Esophagus squamous epithelium (tissue), 5 donors: ENCODE measurements at regions not wholly inside any gene's neighbourhood (a gene's known extent, or its start where the extent isn't known, plus 50 kb on each side); places are given as distances from the start of the nearest gene placed in this dataset.

ENCODE experiments used
- DNase-seq: peaks from one replicate; lab custom pipeline; 2025; lab: John Stamatoyannopoulos, UW
- H3K27ac ChIP-seq, 4 donors: fragments of 200-600 bp; sonication (generic); one replicate each; pipeline ENCODE4 v1.5.1; 2016 to 2019; ENCODE audit warnings: mild to moderate bottlenecking in 1 of 4
- H3K27me3 ChIP-seq, 4 donors: fragments of 200-600 bp; sonication (generic); 1 replicate in 3 of 4; 2 replicates in 1 of 4; pipeline versions ENCODE4 v1.5.1 to v1.6.0; 2017 to 2021; ENCODE audit warnings: antibody characterized with exemption in 1 of 4
- H3K36me3 ChIP-seq, 3 donors: fragments of 200-600 bp; sonication (generic); one replicate each; pipeline ENCODE4 v1.5.1; 2016 to 2019
- H3K4me1 ChIP-seq, 3 donors: fragments of 200-600 bp; sonication (generic); one replicate each; pipeline ENCODE4 v1.5.1; 2017 to 2019
- H3K4me3 ChIP-seq, 4 donors: fragments of 200-600 bp; sonication (generic); 1 replicate in 3 of 4; 2 replicates in 1 of 4; pipeline ENCODE4 v1.5.1; 2016 to 2019; ENCODE audit warnings: mild to moderate bottlenecking in 2 of 4, moderate library complexity in 1 of 4
- H3K9me3 ChIP-seq, 3 donors: fragments of 200-600 bp; sonication (generic); one replicate each; pipeline ENCODE4 v1.5.1; 2016 to 2019
- POLR2A ChIP-seq, 4 donors: fragments of 450-650 bp; IDR thresholded peaks; one replicate each; pipeline ENCODE4 v1.6.1; 2017; ENCODE audit warnings: antibody characterized with exemption in 4 of 4, mild to moderate bottlenecking in 4 of 4, moderate library complexity in 3 of 4
- WGBS, 2 donors: methylation state at CpG; one replicate each; pipeline ENCODE4 v1.1.5; 2018; 5-methylcytosine and 5-hydroxymethylcytosine counted together
- intact Hi-C: fragments of 100-400 bp; cut with DNase I; formaldehyde crosslinking; loops from one replicate; pipeline ENCODE4 v1.15.0; 2022
- TF ChIP-seq, protein P1 (sequence below), 6 experiments: fragments of 450-650 bp in 4 of 6; fragments of 200-600 bp in 2 of 6; sonication (generic) in 2 of 6; IDR thresholded peaks; one replicate each; pipeline ENCODE4 v1.5.1; 2016 to 2019; ENCODE audit warnings: antibody characterized with exemption in 6 of 6, mild to moderate bottlenecking in 4 of 6, moderate library complexity in 4 of 6
- donor health status: DM: yes; HTN: yes; CAD: no.

DNA sequence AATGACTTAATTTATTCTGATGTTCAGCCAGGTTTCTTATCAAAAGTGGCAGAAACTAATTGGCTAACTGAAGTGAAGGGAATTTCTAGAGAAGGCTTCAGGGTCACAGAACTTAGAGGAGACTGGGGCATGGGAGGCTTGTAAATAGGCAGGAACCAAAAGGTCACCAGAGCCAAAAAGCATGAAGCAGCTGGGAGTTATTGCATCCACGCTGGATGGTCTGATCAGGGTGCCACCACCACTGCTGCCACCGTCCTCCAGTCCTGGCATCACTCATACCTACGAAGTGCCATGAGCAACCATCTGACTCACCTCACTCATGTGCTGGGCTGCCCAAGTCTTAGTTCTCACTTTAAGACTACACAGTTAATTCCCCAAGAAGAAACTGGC lies 82.5 kb upstream of the DPH5 start:
- Histone ChIP-seq H3K27me3 (no peaks in the 10 kb centered on the region), H3K4me1 (no peaks in the 10 kb centered on the region), H3K36me3 (no peaks in the 10 kb centered on the region), H3K9me3 (no peaks in the 10 kb centered on the region), H3K27ac (no peak overlapping the region), H3K4me3 (no peak overlapping the region)
- no peak for TF ChIP-seq POLR2A (IDR thresholded peaks at IDR 0.05)
- TF ChIP-seq, protein P1, sequence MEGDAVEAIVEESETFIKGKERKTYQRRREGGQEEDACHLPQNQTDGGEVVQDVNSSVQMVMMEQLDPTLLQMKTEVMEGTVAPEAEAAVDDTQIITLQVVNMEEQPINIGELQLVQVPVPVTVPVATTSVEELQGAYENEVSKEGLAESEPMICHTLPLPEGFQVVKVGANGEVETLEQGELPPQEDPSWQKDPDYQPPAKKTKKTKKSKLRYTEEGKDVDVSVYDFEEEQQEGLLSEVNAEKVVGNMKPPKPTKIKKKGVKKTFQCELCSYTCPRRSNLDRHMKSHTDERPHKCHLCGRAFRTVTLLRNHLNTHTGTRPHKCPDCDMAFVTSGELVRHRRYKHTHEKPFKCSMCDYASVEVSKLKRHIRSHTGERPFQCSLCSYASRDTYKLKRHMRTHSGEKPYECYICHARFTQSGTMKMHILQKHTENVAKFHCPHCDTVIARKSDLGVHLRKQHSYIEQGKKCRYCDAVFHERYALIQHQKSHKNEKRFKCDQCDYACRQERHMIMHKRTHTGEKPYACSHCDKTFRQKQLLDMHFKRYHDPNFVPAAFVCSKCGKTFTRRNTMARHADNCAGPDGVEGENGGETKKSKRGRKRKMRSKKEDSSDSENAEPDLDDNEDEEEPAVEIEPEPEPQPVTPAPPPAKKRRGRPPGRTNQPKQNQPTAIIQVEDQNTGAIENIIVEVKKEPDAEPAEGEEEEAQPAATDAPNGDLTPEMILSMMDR (IDR thresholded peaks at IDR 0.05), result no peak
- intact Hi-C loops, result no loop called here
- no peak for DNase-seq
- 48 to 83% methylated on average over 3 of the region's 3 CpGs for WGBS, 2 donors

DNA sequence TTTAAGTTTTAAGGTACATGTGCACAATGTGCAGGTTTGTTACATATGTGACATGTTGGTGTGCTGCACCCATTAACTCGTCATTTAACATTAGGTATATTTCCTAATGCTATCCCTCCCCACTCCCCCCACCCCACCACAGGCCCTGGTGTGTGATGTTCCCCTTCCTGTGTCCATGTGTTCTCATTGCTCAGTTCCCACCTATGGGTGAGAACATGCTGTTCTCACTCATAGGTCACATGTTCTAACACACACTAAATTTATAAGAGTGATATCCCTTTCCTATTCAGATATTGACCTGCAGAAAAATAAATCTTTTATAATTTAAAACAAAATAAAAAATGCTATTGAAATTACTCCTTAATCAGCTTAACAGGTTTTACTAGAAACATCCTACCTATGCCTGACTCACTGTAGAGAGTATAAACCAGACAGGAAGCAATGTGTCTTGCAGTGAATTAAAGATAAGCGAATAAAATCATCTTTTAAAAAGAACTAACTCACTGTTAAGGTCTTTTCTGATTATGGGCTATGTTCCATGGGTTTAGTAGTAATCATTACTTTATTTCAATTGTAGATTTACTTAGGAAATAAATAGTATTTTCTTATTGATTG lies 82.0 kb upstream of the DPH5 start:
- no peak for TF ChIP-seq POLR2A (IDR thresholded peaks at IDR 0.05)
- TF ChIP-seq, protein P1 (IDR thresholded peaks at IDR 0.05), result no peak
- intact Hi-C loops, result no loop called here
- Histone ChIP-seq H3K4me3 (no peak overlapping the region), H3K27ac (no peak overlapping the region), H3K36me3 (no peaks in the 10 kb centered on the region), H3K4me1 (no peaks in the 10 kb centered on the region), H3K9me3 (no peaks in the 10 kb centered on the region), H3K27me3 (no peaks in the 10 kb centered on the region)
- no peak for DNase-seq
- WGBS, 2 donors, result 69 to 71% methylated on average over 2 of the region's 2 CpGs

DNA sequence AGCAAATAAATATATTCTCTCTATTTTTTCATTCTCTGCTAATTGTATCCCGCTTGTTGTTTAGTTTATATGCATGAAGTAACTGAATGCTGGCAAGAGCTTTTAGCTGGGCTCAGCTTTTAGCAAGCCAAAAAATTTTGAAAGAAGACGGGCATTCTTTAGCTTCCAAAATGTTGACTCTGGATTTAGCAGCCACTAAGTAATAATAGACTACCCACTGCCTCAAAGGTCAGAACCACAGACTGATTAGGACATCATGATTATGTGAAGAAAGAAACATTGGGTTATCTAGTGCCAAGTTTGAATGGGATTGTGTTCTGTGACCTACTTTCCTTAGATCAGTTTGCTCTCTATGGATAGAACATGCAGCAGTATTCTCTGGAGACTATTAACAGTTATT lies 80.3 kb upstream of the DPH5 start:
- intact Hi-C loops, result no loop called here
- H3K27ac ChIP-seq, result no peak overlapping the region
- TF ChIP-seq, protein P1 (IDR thresholded peaks at IDR 0.05), result no peak
- TF ChIP-seq POLR2A (IDR thresholded peaks at IDR 0.05), result no peak
- DNase-seq, result no peak
- H3K9me3 ChIP-seq, result no peaks in the 10 kb centered on the region
- H3K4me1 ChIP-seq, result no peaks in the 10 kb centered on the region
- H3K36me3 ChIP-seq, result no peaks in the 10 kb centered on the region
- H3K27me3 ChIP-seq, result no peaks in the 10 kb centered on the region
- WGBS, 2 donors, result 41 to 71% methylated on average over 2 of the region's 2 CpGs
- no peak overlapping the region for H3K4me3 ChIP-seq

DNA sequence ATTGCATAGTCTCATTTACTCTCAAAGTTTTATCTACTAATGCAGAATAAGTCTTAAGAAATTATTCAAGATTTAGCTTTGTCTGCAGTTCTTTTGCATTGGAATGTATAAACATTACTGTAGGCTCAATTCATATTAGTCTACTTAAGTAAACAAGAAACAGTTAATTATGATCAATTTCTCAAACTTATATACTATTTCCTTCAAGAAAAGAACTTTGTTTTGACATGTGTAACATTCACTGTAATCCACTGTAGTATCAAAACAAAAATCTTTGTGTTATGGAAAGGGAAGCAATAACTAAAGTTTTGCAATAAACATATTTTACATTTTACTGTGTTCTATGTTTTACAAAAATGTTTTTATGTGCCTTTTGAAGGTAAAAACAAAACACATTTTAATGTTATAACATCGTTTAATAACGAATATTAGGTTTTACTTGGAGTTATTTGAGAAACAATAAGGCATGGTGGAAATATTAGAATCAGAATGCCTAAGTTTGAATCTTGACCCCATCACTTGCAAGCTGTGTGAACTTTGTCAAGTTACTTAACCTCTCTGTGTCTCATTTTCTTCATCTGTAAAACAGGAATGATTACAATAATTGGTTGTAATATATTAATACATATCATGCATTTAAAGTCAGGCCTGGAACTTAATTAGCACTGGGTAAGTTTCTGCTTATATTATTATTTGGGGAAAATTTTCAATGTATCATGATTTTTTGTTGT lies 77.0 kb upstream of the DPH5 start:
- Histone ChIP-seq H3K27me3 (no peaks in the 10 kb centered on the region), H3K4me3 (no peak overlapping the region), H3K36me3 (no peaks in the 10 kb centered on the region), H3K4me1 (no peaks in the 10 kb centered on the region), H3K9me3 (no peaks in the 10 kb centered on the region), H3K27ac (no peak overlapping the region)
- intact Hi-C loops, result no loop called here
- DNase-seq, result no peak
- TF ChIP-seq, protein P1 (IDR thresholded peaks at IDR 0.05), result no peak
- TF ChIP-seq POLR2A (IDR thresholded peaks at IDR 0.05), result no peak
- 60 to 66% methylated on average over 2 of the region's 2 CpGs for WGBS, 2 donors

DNA sequence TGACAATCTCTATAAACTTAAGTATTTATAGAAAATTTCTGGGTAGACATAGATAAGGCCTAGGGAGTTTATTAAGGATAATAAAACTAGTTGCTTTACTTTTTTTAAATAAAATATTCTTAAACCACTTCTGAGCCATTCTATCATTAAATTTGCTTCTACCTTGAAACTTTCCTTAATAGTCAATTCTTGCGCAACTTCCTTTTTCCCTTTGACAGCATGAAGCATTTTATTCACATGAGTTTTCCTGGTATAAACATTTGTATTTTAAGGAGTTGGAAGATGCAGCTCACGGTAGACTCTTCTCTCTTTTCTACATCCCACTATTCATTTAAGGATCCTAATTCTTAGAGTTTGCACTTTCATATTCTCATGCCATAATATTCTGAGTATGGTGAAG lies 75.8 kb upstream of the DPH5 start:
- intact Hi-C loops, result no loop called here

More for the DNA sequence above, 75.8 kb upstream of the DPH5 start:
- Histone ChIP-seq H3K4me1 (no peaks in the 10 kb centered on the region), H3K36me3 (no peaks in the 10 kb centered on the region), H3K9me3 (no peaks in the 10 kb centered on the region), H3K27me3 (no peaks in the 10 kb centered on the region), H3K27ac (no peak overlapping the region), H3K4me3 (no peak overlapping the region)
- no peak for DNase-seq
- TF ChIP-seq, protein P1 (IDR thresholded peaks at IDR 0.05), result no peak
- no peak for TF ChIP-seq POLR2A (IDR thresholded peaks at IDR 0.05)
- WGBS, 2 donors, result 68 to 69% methylated on average over 2 of the region's 2 CpGs
